ENCODE measurements at regions not wholly inside any gene's neighbourhood (a gene's known extent, or its start where the extent isn't known, plus 50 kb on each side); places are given as distances from the start of the nearest gene placed in this dataset.

GRCh38 chr15:79522656-79523055 lies 90.5 kb downstream of the MINAR1 start:
- Histone ChIP-seq H3K36me3 (ENCODE audit: insufficient read depth, insufficient read length, low read length) (no peaks in the 10 kb centered on the region), H3K27me3 (ENCODE audit: insufficient read depth, insufficient read length) (no peaks in the 10 kb centered on the region), H3K9ac (ENCODE audit: insufficient read length, low read depth) (no peak overlapping the region), H3K4me1 (ENCODE audit: insufficient read depth, insufficient read length) (no peaks in the 10 kb centered on the region), H3K9me3 (ENCODE audit: insufficient read depth, low read length) (no peaks in the 10 kb centered on the region), H3K4me3 (ENCODE audit: insufficient read length, low read depth) (no peak overlapping the region)
- no peak for TF ChIP-seq ZNF274 (IDR thresholded peaks at IDR 0.05; ENCODE audit: low read depth, low read length)
- no peak for TF ChIP-seq YY1 (IDR thresholded peaks at IDR 0.05; ENCODE audit: insufficient read depth, insufficient read length)
- no peak for TF ChIP-seq SUZ12 (IDR thresholded peaks at IDR 0.05; ENCODE audit: extremely low read depth, insufficient read depth, insufficient read length)
- no peak for DNase-seq (ENCODE audit: low read depth, low spot score)

GRCh38 chr15:79523266-79523665 lies 91.1 kb downstream of the MINAR1 start:
- no peak for DNase-seq (ENCODE audit: low read depth, low spot score)
- Histone ChIP-seq H3K4me3 (ENCODE audit: insufficient read length, low read depth) (no peak overlapping the region), H3K36me3 (ENCODE audit: insufficient read depth, insufficient read length, low read length) (no peaks in the 10 kb centered on the region)

DNA sequence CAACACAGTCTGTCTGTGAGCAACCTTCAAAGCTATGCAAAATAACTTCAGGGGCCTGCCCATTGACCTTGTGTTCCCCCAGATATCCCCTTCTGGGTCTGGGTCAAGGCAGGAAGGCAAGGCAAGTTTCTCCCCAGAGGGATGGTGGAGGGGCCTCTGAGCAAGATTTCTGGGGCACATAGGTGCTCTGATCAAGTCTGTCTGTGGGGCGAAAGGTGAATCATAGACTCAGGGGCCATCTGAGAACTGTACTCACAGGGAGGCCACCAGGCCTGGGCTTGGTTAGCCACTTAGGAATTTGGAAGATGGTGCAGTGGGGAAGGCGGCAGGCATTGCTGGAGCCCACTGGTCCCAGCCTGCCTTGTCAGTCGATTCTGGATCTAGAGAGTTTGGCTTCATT lies 92.4 kb downstream of the MINAR1 start:
- no peak overlapping the region for H3K9ac ChIP-seq (ENCODE audit: insufficient read length, low read depth)
- no peaks in the 10 kb centered on the region for H3K36me3 ChIP-seq (ENCODE audit: insufficient read depth, insufficient read length, low read length)
- no peaks in the 10 kb centered on the region for H3K4me1 ChIP-seq (ENCODE audit: insufficient read depth, insufficient read length)
- no peak overlapping the region for H3K4me3 ChIP-seq (ENCODE audit: insufficient read length, low read depth)
- DNase-seq (ENCODE audit: low read depth, low spot score) = no peak
- H3K9me3 ChIP-seq (ENCODE audit: insufficient read depth, low read length) = no peaks in the 10 kb centered on the region
- no peak for TF ChIP-seq SUZ12 (IDR thresholded peaks at IDR 0.05; ENCODE audit: extremely low read depth, insufficient read depth, insufficient read length)
- no peak for TF ChIP-seq ZNF274 (IDR thresholded peaks at IDR 0.05; ENCODE audit: low read depth, low read length)
- TF ChIP-seq YY1 (IDR thresholded peaks at IDR 0.05; ENCODE audit: insufficient read depth, insufficient read length) = no peak
- no peaks in the 10 kb centered on the region for H3K27me3 ChIP-seq (ENCODE audit: insufficient read depth, insufficient read length)

More at GRCh38 chr15:79523266-79523665, 91.1 kb downstream of the MINAR1 start:
- no peaks in the 10 kb centered on the region for H3K27me3 ChIP-seq (ENCODE audit: insufficient read depth, insufficient read length)
- H3K4me1 ChIP-seq (ENCODE audit: insufficient read depth, insufficient read length) = no peaks in the 10 kb centered on the region
- TF ChIP-seq SUZ12 (IDR thresholded peaks at IDR 0.05; ENCODE audit: extremely low read depth, insufficient read depth, insufficient read length) (no peak), YY1 (IDR thresholded peaks at IDR 0.05; ENCODE audit: insufficient read depth, insufficient read length) (no peak), ZNF274 (IDR thresholded peaks at IDR 0.05; ENCODE audit: low read depth, low read length) (no peak)
- no peak overlapping the region for H3K9ac ChIP-seq (ENCODE audit: insufficient read length, low read depth)
- H3K9me3 ChIP-seq (ENCODE audit: insufficient read depth, low read length) = no peaks in the 10 kb centered on the region

- no peaks in the 10 kb centered on the region for H3K27me3 ChIP-seq (ENCODE audit: insufficient read depth, insufficient read length)
Measured at GRCh38 chr15:79526376-79526775, 94.2 kb downstream of the MINAR1 start.

GRCh38 chr15:79527821-79528220 lies 95.7 kb downstream of the MINAR1 start:
- no peak for DNase-seq (ENCODE audit: low read depth, low spot score)
- H3K4me3 ChIP-seq (ENCODE audit: insufficient read length, low read depth) = no peak overlapping the region
- no peaks in the 10 kb centered on the region for H3K9me3 ChIP-seq (ENCODE audit: insufficient read depth, low read length)
- TF ChIP-seq YY1 (IDR thresholded peaks at IDR 0.05; ENCODE audit: insufficient read depth, insufficient read length) = no peak
- TF ChIP-seq ZNF274 (IDR thresholded peaks at IDR 0.05; ENCODE audit: low read depth, low read length) = no peak
- TF ChIP-seq SUZ12 (IDR thresholded peaks at IDR 0.05; ENCODE audit: extremely low read depth, insufficient read depth, insufficient read length) = no peak
- H3K27me3 ChIP-seq (ENCODE audit: insufficient read depth, insufficient read length) = no peaks in the 10 kb centered on the region
- H3K36me3 ChIP-seq (ENCODE audit: insufficient read depth, insufficient read length, low read length) = no peaks in the 10 kb centered on the region
- H3K4me1 ChIP-seq (ENCODE audit: insufficient read depth, insufficient read length) = no peaks in the 10 kb centered on the region
- no peak overlapping the region for H3K9ac ChIP-seq (ENCODE audit: insufficient read length, low read depth)

More at GRCh38 chr15:79526376-79526775, 94.2 kb downstream of the MINAR1 start:
- Histone ChIP-seq H3K9me3 (ENCODE audit: insufficient read depth, low read length) (no peaks in the 10 kb centered on the region), H3K4me3 (ENCODE audit: insufficient read length, low read depth) (no peak overlapping the region), H3K4me1 (ENCODE audit: insufficient read depth, insufficient read length) (no peaks in the 10 kb centered on the region), H3K9ac (ENCODE audit: insufficient read length, low read depth) (no peak overlapping the region), H3K36me3 (ENCODE audit: insufficient read depth, insufficient read length, low read length) (no peaks in the 10 kb centered on the region)
- no peak for DNase-seq (ENCODE audit: low read depth, low spot score)
- TF ChIP-seq YY1 (IDR thresholded peaks at IDR 0.05; ENCODE audit: insufficient read depth, insufficient read length) = no peak
- no peak for TF ChIP-seq ZNF274 (IDR thresholded peaks at IDR 0.05; ENCODE audit: low read depth, low read length)

- no peak for TF ChIP-seq YY1 (IDR thresholded peaks at IDR 0.05; ENCODE audit: insufficient read depth, insufficient read length)
- TF ChIP-seq ZNF274 (IDR thresholded peaks at IDR 0.05; ENCODE audit: low read depth, low read length) = no peak
- TF ChIP-seq SUZ12 (IDR thresholded peaks at IDR 0.05; ENCODE audit: extremely low read depth, insufficient read depth, insufficient read length) = no peak
- DNase-seq (ENCODE audit: low read depth, low spot score) = no peak
- Histone ChIP-seq H3K9ac (ENCODE audit: insufficient read length, low read depth) (no peak overlapping the region), H3K4me1 (ENCODE audit: insufficient read depth, insufficient read length) (no peaks in the 10 kb centered on the region), H3K36me3 (ENCODE audit: insufficient read depth, insufficient read length, low read length) (no peaks in the 10 kb centered on the region), H3K4me3 (ENCODE audit: insufficient read length, low read depth) (no peak overlapping the region), H3K9me3 (ENCODE audit: insufficient read depth, low read length) (no peaks in the 10 kb centered on the region), H3K27me3 (ENCODE audit: insufficient read depth, insufficient read length) (no peaks in the 10 kb centered on the region)
Measured at GRCh38 chr15:79529157-79529785, 97.1 kb downstream of the MINAR1 start.

DNA sequence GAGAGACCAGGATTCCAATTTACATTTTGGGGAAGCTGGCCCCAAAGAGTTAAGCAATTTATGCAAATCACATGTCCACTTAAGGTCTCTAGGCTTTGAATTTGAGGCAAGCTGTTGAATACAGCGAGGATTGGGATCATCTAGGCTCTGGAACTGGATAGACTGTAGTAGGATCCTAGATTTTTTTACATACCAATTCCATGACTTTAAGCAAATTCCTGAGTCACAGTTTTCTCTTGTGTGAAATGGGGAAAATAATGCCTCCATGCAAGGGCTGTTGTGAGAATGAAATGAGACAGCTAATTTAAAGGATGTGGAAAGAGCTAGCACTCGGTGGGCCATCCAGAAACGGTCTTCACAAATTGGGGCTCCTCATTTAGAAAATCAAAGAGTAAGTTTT lies 103.4 kb downstream of the MINAR1 start:
- DNase-seq (ENCODE audit: low read depth, low spot score) = no peak
- H3K9ac ChIP-seq (ENCODE audit: insufficient read length, low read depth) = no peak overlapping the region

More for the DNA sequence above, 103.4 kb downstream of the MINAR1 start:
- no peaks in the 10 kb centered on the region for H3K9me3 ChIP-seq (ENCODE audit: insufficient read depth, low read length)
- no peak for TF ChIP-seq SUZ12 (IDR thresholded peaks at IDR 0.05; ENCODE audit: extremely low read depth, insufficient read depth, insufficient read length)
- no peak for TF ChIP-seq YY1 (IDR thresholded peaks at IDR 0.05; ENCODE audit: insufficient read depth, insufficient read length)
- no peak for TF ChIP-seq ZNF274 (IDR thresholded peaks at IDR 0.05; ENCODE audit: low read depth, low read length)
- no peak overlapping the region for H3K4me3 ChIP-seq (ENCODE audit: insufficient read length, low read depth)
- H3K36me3 ChIP-seq (ENCODE audit: insufficient read depth, insufficient read length, low read length) = no peaks in the 10 kb centered on the region
- H3K4me1 ChIP-seq (ENCODE audit: insufficient read depth, insufficient read length) = no peaks in the 10 kb centered on the region
- no peaks in the 10 kb centered on the region for H3K27me3 ChIP-seq (ENCODE audit: insufficient read depth, insufficient read length)
